SU-DHL-6 (cell line): ENCODE measurements at regions not wholly inside any gene's neighbourhood (a gene's known extent, or its start where the extent isn't known, plus 50 kb on each side); places are given as distances from the start of the nearest gene placed in this dataset.

Experiments
- CTCF ChIP-seq: fragments of 200-600 bp; sonication (generic); IDR thresholded peaks from one replicate; pipeline ENCODE4 v1.5.1; 2017; ENCODE audit warnings: antibody characterized with exemption, mild to moderate bottlenecking, low read length, moderate library complexity; ENCODE audit not compliant: insufficient read depth, poor library complexity, severe bottlenecking
- EZH2phosphoT487 ChIP-seq: fragments of 200-600 bp; sonication (generic), shearing (Covaris generic); conservative IDR thresholded peaks from 2 replicates; pipeline ENCODE4 v1.6.1; 2018; ENCODE audit warnings: mild to moderate bottlenecking, antibody characterized with exemption, low read length, moderate library complexity, mixed read lengths

DNA sequence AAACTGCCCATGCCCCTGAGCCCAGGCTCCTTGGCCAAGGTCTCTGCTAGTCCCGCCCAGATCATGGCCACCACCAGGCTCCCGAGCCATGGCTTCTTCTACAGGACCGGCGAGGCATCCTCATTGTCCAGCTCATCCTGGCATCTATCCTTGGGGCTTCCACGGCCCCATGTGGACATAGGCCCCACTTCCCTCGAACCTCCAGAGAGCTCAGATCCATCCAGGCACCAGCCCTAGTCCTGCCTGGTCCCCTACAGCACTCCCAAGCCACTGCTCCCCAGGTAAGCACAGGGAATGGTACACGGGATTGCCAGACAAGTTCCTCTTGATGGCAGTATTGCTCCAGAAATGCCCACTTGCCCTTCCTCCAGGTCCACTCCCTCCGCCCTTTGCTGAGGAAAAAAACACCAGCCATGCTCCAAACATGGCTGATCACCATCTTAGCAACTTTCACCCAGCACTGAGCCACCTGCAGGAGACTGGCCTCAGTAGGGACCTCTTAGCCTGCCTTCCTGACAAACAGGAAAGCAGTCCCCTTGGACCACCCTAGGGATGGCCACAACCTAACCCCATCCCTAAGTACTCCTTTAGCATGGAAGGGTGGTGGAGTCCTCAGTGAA is 272.1 kb upstream of the AGTR2 start:
- TF ChIP-seq CTCF (no peak), EZH2phosphoT487 (no peak)
